Activated naive CD4-positive, alpha-beta T cell treated with anti-CD3 and anti-CD28 coated beads, Interleukin-2, amount 50 U/mL, for 72 hours (primary cell): ENCODE measurements at regions not wholly inside any gene's neighbourhood (a gene's known extent, or its start where the extent isn't known, plus 50 kb on each side); places are given as distances from the start of the nearest gene placed in this dataset.

ENCODE experiments used
- ATAC-seq, 2 donors: fragments of 150-1000 bp; cut with Tn5 transposase; 2 replicates each; pipeline ENCODE4 v1.10.0; 2021; ENCODE audit warnings: mild to moderate bottlenecking in 2 of 2, moderate library complexity in 2 of 2
- DNase-seq, 2 donors: peaks; one replicate each; pipeline ENCODE4 v3.0.0; 2021 to 2022; ENCODE audit warnings: low spot score in 2 of 2
- H3K27ac Mint-ChIP-seq, 2 donors: one replicate each; pipeline ENCODE4 v1.8.0; 2022; ENCODE audit warnings: mild to moderate bottlenecking in 2 of 2, mixed read lengths in 2 of 2
- H3K36me3 Mint-ChIP-seq, 2 donors: one replicate each; pipeline ENCODE4 v1.8.0; 2022; ENCODE audit warnings: mixed read lengths in 2 of 2
- H3K9me3 Mint-ChIP-seq, 2 donors: one replicate each; pipeline ENCODE4 v1.8.0; 2022; ENCODE audit warnings: mixed read lengths in 2 of 2

GRCh38 chr4:23234018-23234417, 541.3 kb downstream of the GBA3 start:
- H3K9me3 Mint-ChIP-seq = no peaks in the 10 kb centered on the region
- no peaks in the 10 kb centered on the region for H3K36me3 Mint-ChIP-seq
- DNase-seq (no peak), ATAC-seq (no peak)
- no peak overlapping the region for H3K27ac Mint-ChIP-seq

GRCh38 chr4:23233596-23233995, 540.9 kb downstream of the GBA3 start:
- H3K36me3 Mint-ChIP-seq = no peaks in the 10 kb centered on the region
- DNase-seq (no peak), ATAC-seq (no peak)
- H3K27ac Mint-ChIP-seq = no peak overlapping the region
- no peaks in the 10 kb centered on the region for H3K9me3 Mint-ChIP-seq

- no peaks in the 10 kb centered on the region for H3K9me3 Mint-ChIP-seq
- DNase-seq (no peak), ATAC-seq (no peak)
- no peak overlapping the region for H3K27ac Mint-ChIP-seq
- no peaks in the 10 kb centered on the region for H3K36me3 Mint-ChIP-seq
Observed at GRCh38 chr4:23232987-23233386, 540.2 kb downstream of the GBA3 start.

GRCh38 chr4:23225564-23225963, 532.8 kb downstream of the GBA3 start:
- Mint-ChIP-seq H3K9me3 (peaks cover 0 to 3% of the 10 kb centered on the region in 2 donors), H3K36me3 (no peaks in the 10 kb centered on the region), H3K27ac (no peak overlapping the region)
- ATAC-seq (no peak), DNase-seq (no peak)

GRCh38 chr4:23224684-23225420, 532.1 kb downstream of the GBA3 start:
- Mint-ChIP-seq H3K27ac (peak overlapping the region in 1 of 2 donors; percentile 76), H3K9me3 (peaks cover 0 to 3% of the 10 kb centered on the region in 2 donors), H3K36me3 (no peaks in the 10 kb centered on the region)
- ATAC-seq (no peak), DNase-seq (no peak)

GRCh38 chr4:23220911-23221310, 528.2 kb downstream of the GBA3 start:
- Mint-ChIP-seq H3K36me3 (no peaks in the 10 kb centered on the region), H3K9me3 (peaks cover 0 to 3% of the 10 kb centered on the region in 2 donors), H3K27ac (no peak overlapping the region)
- ATAC-seq (no peak), DNase-seq (no peak)

- DNase-seq (no peak), ATAC-seq (no peak)
- peaks cover 0 to 3% of the 10 kb centered on the region in 2 donors for H3K9me3 Mint-ChIP-seq
- H3K36me3 Mint-ChIP-seq = no peaks in the 10 kb centered on the region
- H3K27ac Mint-ChIP-seq = no peak overlapping the region
Observed at GRCh38 chr4:23219779-23220408, 527.2 kb downstream of the GBA3 start.

GRCh38 chr4:23213198-23213597, 520.5 kb downstream of the GBA3 start:
- Mint-ChIP-seq H3K9me3 (no peaks in the 10 kb centered on the region), H3K36me3 (no peaks in the 10 kb centered on the region), H3K27ac (no peak overlapping the region)
- DNase-seq = no peak
- no peak for ATAC-seq

GRCh38 chr4:23212558-23212957, 519.8 kb downstream of the GBA3 start:
- DNase-seq = no peak
- H3K36me3 Mint-ChIP-seq = no peaks in the 10 kb centered on the region
- ATAC-seq = no peak
- H3K27ac Mint-ChIP-seq = no peak overlapping the region
- H3K9me3 Mint-ChIP-seq = no peaks in the 10 kb centered on the region

GRCh38 chr4:23207059-23207458, 514.3 kb downstream of the GBA3 start:
- DNase-seq (no peak), ATAC-seq (no peak)
- H3K36me3 Mint-ChIP-seq = peaks cover 0 to 9% of the 10 kb centered on the region in 2 donors
- no peak overlapping the region for H3K27ac Mint-ChIP-seq
- H3K9me3 Mint-ChIP-seq = peaks cover 9% of the 10 kb centered on the region in 2 donors

- peaks cover 9 to 12% of the 10 kb centered on the region in 2 donors for H3K9me3 Mint-ChIP-seq
- peaks cover 0 to 9% of the 10 kb centered on the region in 2 donors for H3K36me3 Mint-ChIP-seq
- peak overlapping the region in 1 of 2 donors; percentile 7 for H3K27ac Mint-ChIP-seq
- ATAC-seq (no peak), DNase-seq (no peak)
Observed at GRCh38 chr4:23202712-23203247, 510.0 kb downstream of the GBA3 start.

GRCh38 chr4:23194751-23195150, 502.0 kb downstream of the GBA3 start:
- H3K27ac Mint-ChIP-seq = no peak overlapping the region
- no peaks in the 10 kb centered on the region for H3K36me3 Mint-ChIP-seq
- DNase-seq (no peak), ATAC-seq (no peak)
- no peaks in the 10 kb centered on the region for H3K9me3 Mint-ChIP-seq

GRCh38 chr4:23174179-23174578, 481.4 kb downstream of the GBA3 start:
- Mint-ChIP-seq H3K36me3 (peaks cover 0 to 7% of the 10 kb centered on the region in 2 donors), H3K9me3 (peaks cover 13 to 14% of the 10 kb centered on the region in 2 donors), H3K27ac (no peak overlapping the region)
- ATAC-seq = no peak
- no peak for DNase-seq

- H3K9me3 Mint-ChIP-seq = peaks cover 10% of the 10 kb centered on the region in 2 donors
- no peak overlapping the region for H3K27ac Mint-ChIP-seq
- ATAC-seq (no peak), DNase-seq (no peak)
- peaks cover 0 to 3% of the 10 kb centered on the region in 2 donors for H3K36me3 Mint-ChIP-seq
Observed at GRCh38 chr4:23171976-23172375, 479.2 kb downstream of the GBA3 start.

- Mint-ChIP-seq H3K36me3 (no peaks in the 10 kb centered on the region), H3K27ac (no peak overlapping the region), H3K9me3 (peaks cover 6 to 8% of the 10 kb centered on the region in 2 donors)
- DNase-seq = no peak
- no peak for ATAC-seq
Observed at GRCh38 chr4:23169608-23170311, 477.0 kb downstream of the GBA3 start.

- no peak for ATAC-seq
- DNase-seq = no peak
Observed at GRCh38 chr4:23166919-23167318, 474.2 kb downstream of the GBA3 start.

GRCh38 chr4:23166407-23166806, 473.7 kb downstream of the GBA3 start:
- ATAC-seq (no peak), DNase-seq (no peak)
- no peak overlapping the region for H3K27ac Mint-ChIP-seq
- peaks cover 0 to 4% of the 10 kb centered on the region in 2 donors for H3K9me3 Mint-ChIP-seq
- no peaks in the 10 kb centered on the region for H3K36me3 Mint-ChIP-seq

More at GRCh38 chr4:23166919-23167318, 474.2 kb downstream of the GBA3 start:
- Mint-ChIP-seq H3K27ac (no peak overlapping the region), H3K9me3 (peaks cover 0 to 4% of the 10 kb centered on the region in 2 donors), H3K36me3 (no peaks in the 10 kb centered on the region)
